HepG2 (cell line): ENCODE measurements at regions not wholly inside any gene's neighbourhood (a gene's known extent, or its start where the extent isn't known, plus 50 kb on each side); places are given as distances from the start of the nearest gene placed in this dataset.

Source experiments
- ATF7-NPFF ChIP-seq: sonication (generic); formaldehyde crosslinking; IDR thresholded peaks from 2 replicates; pipeline ENCODE4 v1.8.1; 2023; ENCODE audit warnings: mild to moderate bottlenecking, low read depth, missing genetic modification reagents, moderate library complexity
- EEA1 ChIP-seq: sonication (generic); formaldehyde crosslinking; IDR thresholded peaks from 2 replicates; pipeline ENCODE4 v1.5.1; 2020; ENCODE audit warnings: mild to moderate bottlenecking, missing genetic modification reagents, borderline replicate concordance
- ERF ChIP-seq: IDR thresholded peaks from 2 replicates; pipeline ENCODE4 v1.6.1; 2018; ENCODE audit warnings: missing biosample characterization, missing genetic modification reagents
- HOXA7 ChIP-seq: sonication (generic); formaldehyde crosslinking; IDR thresholded peaks from 2 replicates; pipeline ENCODE4 v1.8.1; 2022; ENCODE audit warnings: mild to moderate bottlenecking, missing genetic modification reagents, moderate library complexity
- KAT8 ChIP-seq: IDR thresholded peaks from 2 replicates; pipeline ENCODE4 v1.6.1; 2016; ENCODE audit warnings: missing genetic modification reagents, missing compliant biosample characterization
- KDM2A ChIP-seq: sonication (generic); formaldehyde crosslinking; IDR thresholded peaks from 2 replicates; pipeline ENCODE4 v1.4.0; 2020; ENCODE audit warnings: low read depth, missing genetic modification reagents, borderline replicate concordance
- KDM5B ChIP-seq: sonication (generic); formaldehyde crosslinking; IDR thresholded peaks from 2 replicates; pipeline ENCODE4 v1.4.0; 2020; ENCODE audit warnings: missing genetic modification reagents, mild to moderate bottlenecking, borderline replicate concordance
- MAFK ChIP-seq, 2 experiments: IDR thresholded peaks in 1 of 2; conservative IDR thresholded peaks in 1 of 2; 2 replicates each; pipeline ENCODE4 v1.6.1; 2011; ENCODE audit warnings: improper control_type of control experiment in 2 of 2, low read length in 2 of 2
- NR2F1 ChIP-seq, 2 experiments: fragments of 450-650 bp in 1 of 2; formaldehyde crosslinking in 1 of 2; IDR thresholded peaks; 2 replicates each; pipeline versions ENCODE4 v1.5.0 to v1.6.1; 2016 to 2020; ENCODE audit warnings: mild to moderate bottlenecking in 1 of 2, missing compliant biosample characterization in 1 of 2, missing genetic modification reagents in 1 of 2, moderate library complexity in 1 of 2
- RELA ChIP-seq: sonication (generic); formaldehyde crosslinking; IDR thresholded peaks from 2 replicates; pipeline ENCODE4 v1.4.0; 2020; ENCODE audit warnings: missing genetic modification reagents
- SKI ChIP-seq: fragments of 450-650 bp; IDR thresholded peaks from one replicate; pipeline ENCODE4 v1.6.1; 2018; ENCODE audit warnings: mild to moderate bottlenecking; ENCODE audit not compliant: partially characterized antibody
- ZBTB38 ChIP-seq: sonication (generic); formaldehyde crosslinking; IDR thresholded peaks from 2 replicates; pipeline ENCODE4 v1.5.1; 2020; ENCODE audit warnings: mild to moderate bottlenecking, missing genetic modification reagents
- ZNF670 ChIP-seq: sonication (generic); formaldehyde crosslinking; IDR thresholded peaks from 2 replicates; pipeline ENCODE4 v1.8.0; 2022; ENCODE audit warnings: mild to moderate bottlenecking, missing genetic modification reagents, borderline replicate concordance
- ZNF761 ChIP-seq: sonication (generic); formaldehyde crosslinking; conservative IDR thresholded peaks from 2 replicates; pipeline ENCODE4 v1.4.0; 2020; ENCODE audit warnings: mild to moderate bottlenecking, missing genetic modification reagents
- ZNF839 ChIP-seq: sonication (generic); formaldehyde crosslinking; IDR thresholded peaks from 2 replicates; pipeline ENCODE4 v1.4.0; 2020; ENCODE audit warnings: missing genetic modification reagents, mild to moderate bottlenecking, borderline replicate concordance
- ZSCAN21 ChIP-seq: sonication (generic); formaldehyde crosslinking; IDR thresholded peaks from 2 replicates; pipeline ENCODE4 v1.8.0; 2022; ENCODE audit warnings: mild to moderate bottlenecking, missing genetic modification reagents, moderate library complexity, borderline replicate concordance
- TF ChIP-seq, protein P1 (sequence below): sonication (generic); formaldehyde crosslinking; IDR thresholded peaks from 2 replicates; pipeline ENCODE4 v1.5.0; 2020; ENCODE audit warnings: missing genetic modification reagents, mild to moderate bottlenecking, borderline replicate concordance
- TF ChIP-seq, protein P2 (sequence below): sonication (generic); formaldehyde crosslinking; IDR thresholded peaks from 2 replicates; pipeline ENCODE4 v1.4.0; 2020; ENCODE audit warnings: missing genetic modification reagents
- TF ChIP-seq, protein P3 (sequence below): sonication (generic); formaldehyde crosslinking; IDR thresholded peaks from 2 replicates; pipeline ENCODE4 v1.9.0; 2021; ENCODE audit warnings: missing genetic modification reagents, borderline replicate concordance
- TF ChIP-seq, protein P4 (sequence below): sonication (generic); formaldehyde crosslinking; IDR thresholded peaks from 2 replicates; pipeline ENCODE4 v1.5.1; 2020; ENCODE audit warnings: mild to moderate bottlenecking, missing genetic modification reagents, borderline replicate concordance
- TF ChIP-seq, protein P5 (sequence below): sonication (generic); formaldehyde crosslinking; IDR thresholded peaks from 2 replicates; pipeline ENCODE4 v1.4.0; 2020; ENCODE audit warnings: missing genetic modification reagents, mild to moderate bottlenecking, borderline replicate concordance

DNA sequence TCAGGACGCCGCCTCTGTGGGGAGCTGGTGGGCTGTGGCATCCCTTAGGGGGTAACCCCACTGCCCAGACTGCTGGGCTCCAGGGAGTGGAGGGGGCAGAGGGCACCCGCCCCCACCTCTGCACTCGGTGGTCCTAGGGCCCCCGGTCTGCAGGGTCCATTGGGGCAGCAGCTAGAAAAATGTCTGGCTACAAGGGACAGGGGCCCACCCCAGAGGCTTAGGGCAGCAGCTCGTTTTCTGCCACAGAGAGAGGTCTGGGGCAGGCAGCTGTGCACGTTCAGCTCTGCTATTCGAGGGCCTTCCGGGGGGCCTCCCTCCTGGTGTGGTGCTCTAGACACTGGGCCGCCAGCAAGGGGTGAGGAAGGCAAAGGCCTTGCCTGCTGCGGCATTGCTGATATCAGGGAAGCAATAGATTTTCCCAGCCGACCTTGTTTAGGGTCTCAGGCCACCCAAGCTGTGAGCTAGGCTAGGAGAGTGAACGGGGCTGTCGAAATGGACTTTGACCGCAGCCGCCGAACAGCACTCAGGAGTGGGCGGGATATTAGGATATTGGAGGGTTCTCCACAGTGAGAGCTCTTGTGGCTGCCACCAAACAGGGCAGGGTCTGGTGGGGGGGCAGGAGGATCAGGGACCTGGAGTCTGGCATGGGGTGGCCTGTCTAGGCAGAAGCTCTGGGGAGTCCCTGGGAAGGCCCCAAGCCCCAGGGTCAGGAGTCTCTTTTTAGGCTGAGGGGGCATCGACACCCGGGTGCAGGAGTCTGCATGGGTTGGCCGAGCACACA lies 61.4 kb upstream of the KLF13 start (continued):
- TF ChIP-seq, protein P1, sequence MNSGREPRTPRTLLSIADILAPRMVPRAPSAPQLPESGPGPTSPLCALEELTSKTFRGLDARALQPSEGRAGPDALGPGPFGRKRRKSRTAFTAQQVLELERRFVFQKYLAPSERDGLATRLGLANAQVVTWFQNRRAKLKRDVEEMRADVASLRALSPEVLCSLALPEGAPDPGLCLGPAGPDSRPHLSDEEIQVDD (CRISPR knock-in tag) = no peak
- no peak for TF ChIP-seq EEA1 (CRISPR knock-in tag)
- TF ChIP-seq, protein P2, sequence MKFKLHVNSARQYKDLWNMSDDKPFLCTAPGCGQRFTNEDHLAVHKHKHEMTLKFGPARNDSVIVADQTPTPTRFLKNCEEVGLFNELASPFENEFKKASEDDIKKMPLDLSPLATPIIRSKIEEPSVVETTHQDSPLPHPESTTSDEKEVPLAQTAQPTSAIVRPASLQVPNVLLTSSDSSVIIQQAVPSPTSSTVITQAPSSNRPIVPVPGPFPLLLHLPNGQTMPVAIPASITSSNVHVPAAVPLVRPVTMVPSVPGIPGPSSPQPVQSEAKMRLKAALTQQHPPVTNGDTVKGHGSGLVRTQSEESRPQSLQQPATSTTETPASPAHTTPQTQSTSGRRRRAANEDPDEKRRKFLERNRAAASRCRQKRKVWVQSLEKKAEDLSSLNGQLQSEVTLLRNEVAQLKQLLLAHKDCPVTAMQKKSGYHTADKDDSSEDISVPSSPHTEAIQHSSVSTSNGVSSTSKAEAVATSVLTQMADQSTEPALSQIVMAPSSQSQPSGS (CRISPR knock-in tag) = no peak
- 0 out of 2 replicates have a peak, but pooled peaks have one; percentile 48 for TF ChIP-seq ZNF761 (CRISPR knock-in tag)
- TF ChIP-seq ZSCAN21 (CRISPR knock-in tag) = no peak
- TF ChIP-seq HOXA7 (CRISPR knock-in tag) = no peak
- TF ChIP-seq ZBTB38 (CRISPR knock-in tag) = peak; percentile 31; the same call in 1 of the 2 replicates
- TF ChIP-seq ATF7-NPFF (CRISPR knock-in tag) = 0 out of 2 replicates have a peak, but pooled peaks have one; percentile 4
- no peak for TF ChIP-seq SKI
- 0 out of 2 replicates have a peak, but pooled peaks have one; percentile 13 for TF ChIP-seq KAT8 (CRISPR knock-in tag)
- TF ChIP-seq, protein P3, sequence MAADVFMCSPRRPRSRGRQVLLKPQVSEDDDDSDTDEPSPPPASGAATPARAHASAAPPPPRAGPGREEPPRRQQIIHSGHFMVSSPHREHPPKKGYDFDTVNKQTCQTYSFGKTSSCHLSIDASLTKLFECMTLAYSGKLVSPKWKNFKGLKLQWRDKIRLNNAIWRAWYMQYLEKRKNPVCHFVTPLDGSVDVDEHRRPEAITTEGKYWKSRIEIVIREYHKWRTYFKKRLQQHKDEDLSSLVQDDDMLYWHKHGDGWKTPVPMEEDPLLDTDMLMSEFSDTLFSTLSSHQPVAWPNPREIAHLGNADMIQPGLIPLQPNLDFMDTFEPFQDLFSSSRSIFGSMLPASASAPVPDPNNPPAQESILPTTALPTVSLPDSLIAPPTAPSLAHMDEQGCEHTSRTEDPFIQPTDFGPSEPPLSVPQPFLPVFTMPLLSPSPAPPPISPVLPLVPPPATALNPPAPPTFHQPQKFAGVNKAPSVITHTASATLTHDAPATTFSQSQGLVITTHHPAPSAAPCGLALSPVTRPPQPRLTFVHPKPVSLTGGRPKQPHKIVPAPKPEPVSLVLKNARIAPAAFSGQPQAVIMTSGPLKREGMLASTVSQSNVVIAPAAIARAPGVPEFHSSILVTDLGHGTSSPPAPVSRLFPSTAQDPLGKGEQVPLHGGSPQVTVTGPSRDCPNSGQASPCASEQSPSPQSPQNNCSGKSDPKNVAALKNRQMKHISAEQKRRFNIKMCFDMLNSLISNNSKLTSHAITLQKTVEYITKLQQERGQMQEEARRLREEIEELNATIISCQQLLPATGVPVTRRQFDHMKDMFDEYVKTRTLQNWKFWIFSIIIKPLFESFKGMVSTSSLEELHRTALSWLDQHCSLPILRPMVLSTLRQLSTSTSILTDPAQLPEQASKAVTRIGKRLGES (CRISPR knock-in tag) = no peak
- TF ChIP-seq MAFK (conservative IDR thresholded peaks at IDR 0.05 in 1 of 2, IDR thresholded peaks at IDR 0.05 in 1 of 2; ENCODE audit: low read length in 2 of 2) = no peak
- TF ChIP-seq, protein P4, sequence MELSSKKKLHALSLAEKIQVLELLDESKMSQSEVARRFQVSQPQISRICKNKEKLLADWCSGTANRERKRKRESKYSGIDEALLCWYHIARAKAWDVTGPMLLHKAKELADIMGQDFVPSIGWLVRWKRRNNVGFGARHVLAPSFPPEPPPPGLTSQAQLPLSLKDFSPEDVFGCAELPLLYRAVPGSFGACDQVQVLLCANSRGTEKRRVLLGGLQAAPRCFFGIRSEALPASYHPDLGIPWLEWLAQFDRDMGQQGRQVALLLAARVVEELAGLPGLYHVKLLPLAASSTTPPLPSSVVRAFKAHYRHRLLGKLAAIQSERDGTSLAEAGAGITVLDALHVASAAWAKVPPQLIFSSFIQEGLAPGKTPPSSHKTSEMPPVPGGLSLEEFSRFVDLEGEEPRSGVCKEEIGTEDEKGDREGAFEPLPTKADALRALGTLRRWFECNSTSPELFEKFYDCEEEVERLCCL = no peak
- peak; percentile 83 for TF ChIP-seq KDM5B (CRISPR knock-in tag)
- 0 out of 2 replicates have a peak, but pooled peaks have one; percentile 48 for TF ChIP-seq ZNF839 (CRISPR knock-in tag)
- no peak for TF ChIP-seq RELA (CRISPR knock-in tag)
- peak; percentile 64; the same call in 1 of the 2 replicates for TF ChIP-seq ERF (CRISPR knock-in tag)
- no peak for TF ChIP-seq NR2F1 (CRISPR knock-in tag; IDR thresholded peaks at IDR 0.05)
- TF ChIP-seq, protein P5, sequence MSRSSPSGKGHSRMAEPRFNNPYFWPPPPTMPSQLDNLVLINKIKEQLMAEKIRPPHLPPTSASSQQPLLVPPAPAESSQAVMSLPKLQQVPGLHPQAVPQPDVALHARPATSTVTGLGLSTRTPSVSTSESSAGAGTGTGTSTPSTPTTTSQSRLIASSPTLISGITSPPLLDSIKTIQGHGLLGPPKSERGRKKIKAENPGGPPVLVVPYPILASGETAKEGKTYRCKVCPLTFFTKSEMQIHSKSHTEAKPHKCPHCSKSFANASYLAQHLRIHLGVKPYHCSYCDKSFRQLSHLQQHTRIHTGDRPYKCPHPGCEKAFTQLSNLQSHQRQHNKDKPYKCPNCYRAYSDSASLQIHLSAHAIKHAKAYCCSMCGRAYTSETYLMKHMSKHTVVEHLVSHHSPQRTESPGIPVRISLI (CRISPR knock-in tag) = no peak
- TF ChIP-seq KDM2A (CRISPR knock-in tag) = peak; percentile 33; the same call in 1 of the 2 replicates
- TF ChIP-seq ZNF670 (CRISPR knock-in tag) = peak; percentile 59; the same call in 1 of the 2 replicates
